Parathyroid adenoma (tissue), 2 donors: ENCODE measurements at regions not wholly inside any gene's neighbourhood (a gene's known extent, or its start where the extent isn't known, plus 50 kb on each side); places are given as distances from the start of the nearest gene placed in this dataset.
"Not testable (repeated sequence)": the region's sequence is repeated elsewhere in the genome, so short reads cannot be mapped to it uniquely, and the experiment has no call there.

Source experiments
- H2AFZ ChIP-seq: fragments of 300-600 bp; sonication (generic); one replicate; pipeline ENCODE4 v1.7.0; 2017; ENCODE audit warnings: antibody characterized with exemption, mild to moderate bottlenecking
- H3K27ac ChIP-seq: fragments of 300-600 bp; sonication (generic); one replicate; pipeline ENCODE4 v1.7.0; 2017
- H3K27me3 ChIP-seq: fragments of 300-600 bp; sonication (generic); one replicate; pipeline ENCODE4 v1.7.0; 2017; ENCODE audit warnings: low read length; ENCODE audit not compliant: control insufficient read depth, insufficient read depth
- H3K36me3 ChIP-seq: fragments of 300-600 bp; sonication (generic); one replicate; pipeline ENCODE4 v1.7.0; 2017; ENCODE audit warnings: low read length; ENCODE audit not compliant: control insufficient read depth, insufficient read depth
- H3K4me1 ChIP-seq: fragments of 300-600 bp; sonication (generic); one replicate; pipeline ENCODE4 v1.7.0; 2017; ENCODE audit warnings: control low read depth
- H3K4me2 ChIP-seq: fragments of 300-600 bp; sonication (generic); one replicate; pipeline ENCODE4 v1.7.0; 2017; ENCODE audit warnings: low read length
- H3K4me3 ChIP-seq: fragments of 300-600 bp; sonication (generic); one replicate; pipeline ENCODE4 v1.7.0; 2017; ENCODE audit warnings: low read depth, low read length
- H3K79me2 ChIP-seq: fragments of 300-600 bp; sonication (generic); one replicate; pipeline ENCODE4 v1.7.0; 2017; ENCODE audit warnings: control low read depth
- H3K9ac ChIP-seq: fragments of 300-600 bp; sonication (generic); one replicate; pipeline ENCODE4 v1.7.0; 2017; ENCODE audit warnings: mild to moderate bottlenecking
- H3K9me3 ChIP-seq: fragments of 300-600 bp; sonication (generic); one replicate; pipeline ENCODE4 v1.7.0; 2017; ENCODE audit warnings: low read length; ENCODE audit not compliant: control insufficient read depth
- CTCF ChIP-seq: fragments of 300-600 bp; sonication (generic); IDR thresholded peaks from one replicate; pipeline ENCODE4 v1.7.0; 2017; ENCODE audit warnings: antibody characterized with exemption, mild to moderate bottlenecking
- donor health status: primary hyperparathyroidism.

GRCh38 chr22:49701380-49702067 lies 126.1 kb downstream of the BRD1 start:
- Histone ChIP-seq H3K27ac (no peak overlapping the region), H3K36me3 (no peaks in the 10 kb centered on the region), H2AFZ (no peak overlapping the region), H3K4me3 (no peak overlapping the region), H3K9ac (no peak overlapping the region), H3K9me3 (no peaks in the 10 kb centered on the region), H3K4me2 (no peak overlapping the region), H3K79me2 (no peaks in the 10 kb centered on the region), H3K27me3 (peaks cover 3% of the 10 kb centered on the region), H3K4me1 (no peaks in the 10 kb centered on the region)
- no peak for TF ChIP-seq CTCF

- H3K27ac ChIP-seq, result no peak overlapping the region
- no peak overlapping the region for H3K4me3 ChIP-seq
- peaks cover 3% of the 10 kb centered on the region for H3K27me3 ChIP-seq
- H3K36me3 ChIP-seq, result no peaks in the 10 kb centered on the region
- H3K4me1 ChIP-seq, result no peaks in the 10 kb centered on the region
- no peaks in the 10 kb centered on the region for H3K9me3 ChIP-seq
- no peak overlapping the region for H2AFZ ChIP-seq
- TF ChIP-seq CTCF, result no peak
- no peaks in the 10 kb centered on the region for H3K79me2 ChIP-seq
- no peak overlapping the region for H3K4me2 ChIP-seq
- no peak overlapping the region for H3K9ac ChIP-seq
Measured at GRCh38 chr22:49699928-49700498, 127.7 kb downstream of the BRD1 start.

GRCh38 chr22:49699476-49699875 lies 128.2 kb downstream of the BRD1 start:
- TF ChIP-seq CTCF, result no peak

DNA sequence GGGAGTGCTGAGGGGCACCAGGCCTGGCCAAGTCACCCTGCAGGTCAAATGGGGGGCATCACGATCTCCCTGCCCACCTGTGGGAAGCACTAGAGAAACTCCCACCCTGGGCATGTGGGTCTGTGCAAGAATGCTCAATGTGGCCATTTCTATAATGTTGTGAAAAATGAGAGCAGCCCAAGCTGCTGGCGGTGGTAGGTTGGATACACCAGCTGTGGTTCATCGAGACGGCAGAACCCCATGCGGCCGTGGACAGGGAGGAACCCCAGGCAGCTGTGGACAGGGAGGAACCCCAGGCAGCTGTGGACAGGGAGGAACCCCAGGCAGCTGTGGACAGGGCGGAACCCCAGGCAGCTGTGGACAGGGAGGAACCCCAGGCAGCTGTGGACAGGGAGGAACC lies 129.1 kb downstream of the BRD1 start:
- not testable (repeated sequence) for H3K27ac ChIP-seq, H3K4me1 ChIP-seq, H3K4me2 ChIP-seq, H3K27me3 ChIP-seq, H3K36me3 ChIP-seq, H3K4me3 ChIP-seq, H3K9ac ChIP-seq, H2AFZ ChIP-seq, H3K79me2 ChIP-seq, H3K9me3 ChIP-seq

More at GRCh38 chr22:49699476-49699875, 128.2 kb downstream of the BRD1 start:
- Histone ChIP-seq H3K79me2 (no peaks in the 10 kb centered on the region), H3K4me3 (no peak overlapping the region), H2AFZ (no peak overlapping the region), H3K36me3 (no peaks in the 10 kb centered on the region), H3K9me3 (no peaks in the 10 kb centered on the region), H3K9ac (no peak overlapping the region), H3K27me3 (no peaks in the 10 kb centered on the region), H3K27ac (no peak overlapping the region), H3K4me1 (no peaks in the 10 kb centered on the region), H3K4me2 (no peak overlapping the region)

GRCh38 chr22:49697047-49697446 lies 130.6 kb downstream of the BRD1 start:
- Histone ChIP-seq H2AFZ (no peak overlapping the region), H3K4me3 (no peak overlapping the region), H3K9ac (no peak overlapping the region), H3K27ac (no peak overlapping the region), H3K9me3 (no peaks in the 10 kb centered on the region), H3K27me3 (no peaks in the 10 kb centered on the region), H3K4me1 (no peaks in the 10 kb centered on the region), H3K79me2 (no peaks in the 10 kb centered on the region), H3K4me2 (no peak overlapping the region), H3K36me3 (no peaks in the 10 kb centered on the region)
- TF ChIP-seq CTCF, result no peak
